ENCODE measurements at regions not wholly inside any gene's neighbourhood (a gene's known extent, or its start where the extent isn't known, plus 50 kb on each side); places are given as distances from the start of the nearest gene placed in this dataset.

GRCh38 chr13:76808927-76809326 lies 77.3 kb downstream of the KCTD12 start:
- TF ChIP-seq CTCF (IDR thresholded peaks at IDR 0.05; ENCODE audit: low read depth, low read length) (no peak), POLR2A (IDR thresholded peaks at IDR 0.05; ENCODE audit: extremely low read depth, insufficient read length) (no peak)
